HG03135 (cell line): ENCODE measurements at regions not wholly inside any gene's neighbourhood (a gene's known extent, or its start where the extent isn't known, plus 50 kb on each side); places are given as distances from the start of the nearest gene placed in this dataset.
"Not testable (repeated sequence)": the region's sequence is repeated elsewhere in the genome, so short reads cannot be mapped to it uniquely, and the experiment has no call there.

Source experiments
- ATAC-seq: cut with Tn5 transposase; IDR thresholded peaks from one replicate; pipeline ENCODE4 v1.9.1; 2021; ENCODE audit warnings: mild to moderate bottlenecking, moderate library complexity; ENCODE audit not compliant: unreplicated experiment

- ATAC-seq, result no peak
These were observed 337.1 kb upstream of the GLI3 start for GRCh38 chr7:42573881-42574672.

DNA sequence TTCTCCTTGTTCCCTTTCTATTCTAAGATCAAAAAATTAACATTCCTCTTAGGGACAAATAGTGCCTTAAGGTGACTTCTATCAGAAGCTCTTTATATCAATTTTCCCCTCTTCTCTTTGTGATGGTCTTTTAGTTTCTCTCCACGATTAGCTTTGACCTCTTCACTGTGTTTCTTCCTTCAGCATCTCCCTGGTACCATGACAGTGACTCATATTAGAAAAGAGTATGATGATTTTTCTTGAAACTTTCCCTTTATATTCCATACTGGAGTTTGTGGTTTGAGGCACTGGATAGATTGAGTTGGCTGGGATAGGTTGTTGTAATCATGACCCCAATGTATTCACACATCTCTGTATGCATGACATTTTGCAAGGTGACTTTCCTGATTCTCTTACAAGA is 335.6 kb upstream of the GLI3 start:
- ATAC-seq, result no peak

GRCh38 chr7:42572056-42572455 is 335.0 kb upstream of the GLI3 start:
- no peak for ATAC-seq

DNA sequence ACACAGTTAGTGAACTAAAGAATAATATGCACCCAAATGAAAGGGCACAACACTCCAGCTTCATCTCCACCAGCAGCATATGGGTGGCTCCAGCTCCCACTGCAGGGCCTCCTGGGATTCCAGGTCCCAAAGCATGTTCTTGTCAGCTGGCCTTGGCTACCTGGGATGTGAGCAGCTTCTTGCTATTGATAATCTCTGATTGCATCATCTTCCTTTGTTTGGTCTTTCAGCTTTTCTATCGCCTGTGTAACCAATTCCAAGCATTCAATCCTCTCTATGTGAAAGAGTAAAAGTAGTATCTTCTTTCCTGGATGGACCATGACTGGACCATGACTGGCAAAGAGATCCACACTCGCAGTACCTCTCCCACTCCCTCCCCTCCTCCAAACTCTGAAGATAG is 333.9 kb upstream of the GLI3 start:
- no peak for ATAC-seq

GRCh38 chr7:42567051-42567450 is 330.0 kb upstream of the GLI3 start:
- ATAC-seq, result no peak

GRCh38 chr7:42561797-42562196 is 324.8 kb upstream of the GLI3 start:
- no peak for ATAC-seq

GRCh38 chr7:42560866-42561265 is 323.9 kb upstream of the GLI3 start:
- no peak for ATAC-seq

DNA sequence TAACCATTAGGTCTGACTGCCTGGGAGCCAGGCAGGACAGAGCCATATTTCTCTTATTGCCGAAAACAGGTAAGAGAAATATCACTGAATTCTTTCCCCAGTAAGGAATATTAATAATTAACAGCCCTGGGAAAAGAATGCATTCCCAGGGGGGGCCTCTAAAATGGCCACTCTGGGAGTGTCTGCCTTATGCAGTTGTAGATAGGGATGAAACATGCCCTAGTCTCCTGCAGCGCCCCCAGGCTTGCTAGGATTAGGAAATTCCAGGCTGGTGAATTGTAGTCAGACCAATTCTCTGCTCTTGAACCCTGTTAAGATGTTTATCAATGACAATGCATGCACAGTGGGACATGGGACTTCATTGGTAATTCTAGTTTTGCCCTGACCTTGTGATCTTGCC is 317.9 kb upstream of the GLI3 start:
- not testable (repeated sequence) for ATAC-seq

- ATAC-seq, result no peak
These were observed 315.2 kb upstream of the GLI3 start for GRCh38 chr7:42552227-42552626.

DNA sequence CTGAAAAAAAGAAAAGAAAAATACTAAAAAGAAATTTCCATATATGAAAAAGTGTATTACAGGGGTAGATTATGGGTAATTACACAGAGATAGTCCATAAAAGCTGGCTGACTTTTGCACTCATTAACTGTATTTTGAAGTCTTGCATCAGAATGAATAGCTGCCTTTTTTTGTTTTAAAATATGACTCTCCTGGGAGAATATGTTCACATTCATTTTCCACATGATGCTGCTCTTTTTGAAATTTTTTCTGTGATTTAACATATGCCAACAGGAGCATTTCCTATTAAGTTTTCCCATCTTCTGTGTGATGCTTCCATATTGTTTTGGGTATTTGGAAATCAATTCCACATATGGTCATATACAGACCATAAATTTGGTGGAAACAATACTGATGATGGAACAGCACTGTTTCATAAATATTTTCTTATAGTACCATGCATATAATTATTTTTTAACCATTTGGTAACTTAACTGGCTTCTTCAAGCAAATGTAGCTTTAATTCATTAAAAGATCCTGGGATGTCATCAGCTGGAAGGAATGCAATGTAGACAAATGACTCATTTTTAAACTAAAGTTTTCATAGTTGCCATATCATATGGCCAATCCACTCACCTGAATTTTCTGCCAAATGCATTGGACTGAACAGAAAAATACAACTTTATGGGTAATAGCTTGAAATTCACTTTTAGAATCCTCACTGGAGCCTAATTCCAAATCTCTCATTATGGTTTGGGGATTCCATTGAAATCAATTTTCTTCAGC is 313.9 kb upstream of the GLI3 start:
- ATAC-seq, result no peak

GRCh38 chr7:42549866-42550485 is 313.0 kb upstream of the GLI3 start:
- no peak for ATAC-seq

- no peak for ATAC-seq
These were observed 312.0 kb upstream of the GLI3 start for GRCh38 chr7:42548816-42549611.

DNA sequence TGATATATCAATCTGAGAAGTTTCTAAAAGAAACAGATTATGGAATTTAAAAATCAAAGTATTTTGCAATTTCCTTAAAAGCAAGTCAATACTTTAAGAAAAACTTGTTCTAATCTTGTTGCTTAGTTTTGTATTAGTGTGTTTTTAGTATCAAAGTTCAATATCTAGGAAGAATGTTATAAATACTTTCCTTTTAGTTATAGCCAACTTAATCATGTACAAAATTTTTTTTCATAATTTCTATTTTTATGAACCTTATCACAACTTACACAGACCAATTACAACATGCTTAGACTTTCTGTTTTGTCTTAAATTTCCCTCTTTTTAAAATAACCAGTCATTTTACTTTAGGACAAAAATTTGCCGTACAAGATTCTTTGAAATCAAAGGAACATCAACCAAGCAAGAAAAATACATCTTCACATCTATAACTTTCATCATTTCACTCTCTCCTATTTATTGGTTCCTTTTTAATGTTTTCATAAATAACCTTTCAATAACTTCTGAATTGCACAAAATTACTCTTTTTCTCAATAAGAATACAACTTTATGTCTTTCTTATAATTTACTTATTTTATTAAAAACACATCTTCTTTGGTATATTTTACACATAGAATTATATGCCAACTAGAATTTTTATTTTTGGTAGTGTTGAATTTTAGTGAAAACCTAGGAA is 308.2 kb upstream of the GLI3 start:
- no peak for ATAC-seq

GRCh38 chr7:42543953-42544352 is 306.9 kb upstream of the GLI3 start:
- no peak for ATAC-seq

GRCh38 chr7:42542446-42542845 is 305.4 kb upstream of the GLI3 start:
- not testable (repeated sequence) for ATAC-seq

GRCh38 chr7:42534441-42534840 is 297.4 kb upstream of the GLI3 start:
- ATAC-seq, result no peak

DNA sequence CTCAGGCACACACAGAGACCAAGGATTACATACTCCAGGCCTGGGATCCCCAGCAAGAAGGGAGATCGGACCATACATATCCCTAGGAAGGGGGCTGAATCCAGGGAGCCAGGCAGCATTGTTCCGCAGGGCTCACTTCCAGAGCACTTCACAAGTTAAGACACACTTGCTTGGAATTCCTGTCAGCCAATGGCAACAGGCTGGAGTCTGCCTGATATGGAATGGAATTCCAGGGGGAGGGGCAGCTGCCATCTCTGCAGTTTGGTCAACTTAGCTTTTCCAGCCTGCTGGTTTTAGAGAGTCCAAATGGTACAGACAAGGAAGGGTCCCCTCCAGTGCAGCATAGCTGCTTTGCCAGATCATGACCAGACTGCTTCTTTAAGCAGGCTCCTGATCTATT is 290.0 kb upstream of the GLI3 start:
- ATAC-seq, result no peak

DNA sequence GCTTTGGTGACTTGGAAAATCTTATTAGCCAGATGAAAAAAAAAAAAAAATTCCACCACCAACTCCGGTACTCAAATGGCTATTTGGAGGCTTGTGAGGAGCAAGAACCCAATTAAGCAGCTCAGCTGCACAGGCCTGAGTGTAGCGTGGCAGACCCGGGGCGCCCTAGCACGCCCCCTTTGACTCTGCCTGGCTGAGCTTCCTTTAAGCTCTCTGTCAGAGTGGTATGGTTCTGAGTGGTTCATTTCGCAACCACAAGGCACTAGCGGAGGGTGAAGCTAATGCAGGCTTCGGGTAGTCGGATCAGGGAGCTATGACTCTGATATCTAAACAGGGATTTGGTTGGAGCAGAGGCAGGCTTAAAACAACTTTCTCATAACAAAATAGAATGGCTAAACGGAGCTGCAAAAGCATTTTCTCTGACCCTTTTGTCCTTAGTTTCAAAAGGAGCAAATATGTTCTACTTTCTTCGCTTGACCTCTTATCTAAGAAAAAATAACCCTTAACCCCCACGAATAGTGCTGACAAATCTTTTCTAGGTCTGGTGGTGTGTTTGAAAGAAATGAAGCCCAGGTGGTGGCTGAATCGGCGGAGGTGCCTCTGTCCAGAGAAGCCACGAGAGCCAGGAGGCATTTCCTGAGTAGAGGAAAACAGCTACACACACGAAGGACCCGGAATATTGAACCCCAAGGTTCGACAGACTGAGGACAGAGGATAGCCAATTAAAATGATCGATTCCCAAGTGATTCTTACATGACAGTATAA is 285.4 kb upstream of the GLI3 start:
- no peak for ATAC-seq

DNA sequence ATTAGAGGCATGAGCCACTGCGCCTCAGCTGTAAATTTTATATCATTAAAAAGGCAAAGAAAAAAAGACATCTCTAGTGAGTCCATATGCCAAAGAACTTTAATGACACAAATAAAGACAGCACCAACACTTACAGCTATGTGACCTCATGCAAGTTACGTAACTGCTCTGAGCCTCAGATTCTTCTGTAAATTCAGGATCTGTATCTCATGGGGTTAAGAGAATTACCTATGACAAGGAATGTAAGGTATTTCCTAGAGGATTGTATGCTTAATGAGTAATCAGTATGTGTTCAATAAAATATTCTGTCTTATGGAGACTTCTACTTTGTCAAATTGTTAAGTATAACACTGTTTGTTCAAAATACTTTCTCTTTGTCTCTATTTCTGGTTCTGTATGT is 274.0 kb upstream of the GLI3 start:
- ATAC-seq, result no peak

DNA sequence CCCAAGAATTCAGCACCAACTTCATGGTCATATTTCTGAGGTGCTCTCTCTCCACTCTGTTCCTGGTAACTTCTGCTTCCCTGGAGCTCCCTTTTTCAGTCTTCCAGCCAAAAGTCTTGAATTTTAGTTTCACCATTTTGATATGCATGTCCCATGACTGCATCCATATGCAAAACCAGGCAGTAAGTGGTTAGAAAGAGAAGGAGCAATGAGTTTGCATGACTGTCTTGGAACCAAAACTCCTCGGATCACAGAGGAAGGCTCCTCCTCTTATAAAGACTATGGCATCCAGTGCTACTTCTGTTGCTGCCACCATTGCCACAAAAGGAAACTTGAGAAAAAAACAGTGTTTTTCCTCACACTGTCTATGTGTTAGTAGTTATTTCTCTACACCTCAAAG is 269.1 kb upstream of the GLI3 start:
- no peak for ATAC-seq
